NCI-H526 (cell line): ENCODE measurements at regions not wholly inside any gene's neighbourhood (a gene's known extent, or its start where the extent isn't known, plus 50 kb on each side); places are given as distances from the start of the nearest gene placed in this dataset.
"Not testable (repeated sequence)": the region's sequence is repeated elsewhere in the genome, so short reads cannot be mapped to it uniquely, and the experiment has no call there.

Experiments
- DNase-seq, 2 experiments: peaks; one replicate each; lab custom pipeline; 2025; lab: John Stamatoyannopoulos, UW

GRCh38 chr2:129793431-129793902, 186.0 kb upstream of the RAB6C start:
- DNase-seq, result no peak

GRCh38 chr2:129794116-129794515, 185.3 kb upstream of the RAB6C start:
- no peak for DNase-seq

- no peak for DNase-seq
These were observed 184.9 kb upstream of the RAB6C start for GRCh38 chr2:129794540-129794939.

GRCh38 chr2:129796225-129796624, 183.2 kb upstream of the RAB6C start:
- DNase-seq, result no peak

GRCh38 chr2:129796801-129797488, 182.5 kb upstream of the RAB6C start:
- DNase-seq, result no peak

GRCh38 chr2:129797489-129798300, 181.8 kb upstream of the RAB6C start:
- DNase-seq, result no peak

- no peak for DNase-seq
These were observed 181.2 kb upstream of the RAB6C start for GRCh38 chr2:129798301-129798581.

- DNase-seq, result no peak
These were observed 180.8 kb upstream of the RAB6C start for GRCh38 chr2:129798626-129799025.

- DNase-seq, result no peak
These were observed 180.2 kb upstream of the RAB6C start for GRCh38 chr2:129799036-129799958.

GRCh38 chr2:129800285-129800684, 179.2 kb upstream of the RAB6C start:
- no peak for DNase-seq

- DNase-seq, result no peak
These were observed 178.8 kb upstream of the RAB6C start for GRCh38 chr2:129800686-129801085.

- no peak for DNase-seq
These were observed 177.9 kb upstream of the RAB6C start for GRCh38 chr2:129801575-129801974.

- DNase-seq, result no peak
These were observed 177.2 kb upstream of the RAB6C start for GRCh38 chr2:129802290-129802689.

- no peak for DNase-seq
These were observed 176.4 kb upstream of the RAB6C start for GRCh38 chr2:129803032-129803431.

GRCh38 chr2:129803871-129804270, 175.6 kb upstream of the RAB6C start:
- DNase-seq, result no peak

- no peak for DNase-seq
These were observed 173.6 kb upstream of the RAB6C start for GRCh38 chr2:129805899-129806298.

GRCh38 chr2:129806317-129806716, 173.1 kb upstream of the RAB6C start:
- DNase-seq, result no peak

- peak; percentile 38 to 75 for DNase-seq
These were observed 172.5 kb upstream of the RAB6C start for GRCh38 chr2:129806990-129807389.

GRCh38 chr2:129807642-129808338, 171.7 kb upstream of the RAB6C start:
- not testable (repeated sequence) for DNase-seq

- no peak for DNase-seq
These were observed 168.9 kb upstream of the RAB6C start for GRCh38 chr2:129810521-129810920.

GRCh38 chr2:129812071-129812470, 167.4 kb upstream of the RAB6C start:
- no peak for DNase-seq

GRCh38 chr2:129812654-129813053, 166.8 kb upstream of the RAB6C start:
- no peak for DNase-seq
